IPS DF 19.7 (cell line): ENCODE measurements at regions not wholly inside any gene's neighbourhood (a gene's known extent, or its start where the extent isn't known, plus 50 kb on each side); places are given as distances from the start of the nearest gene placed in this dataset.

Experiments used
- DNase-seq: peaks from one replicate; pipeline ENCODE4 v3.0.0-alpha.2; 2013; ENCODE audit warnings: low read depth, low spot score

DNA sequence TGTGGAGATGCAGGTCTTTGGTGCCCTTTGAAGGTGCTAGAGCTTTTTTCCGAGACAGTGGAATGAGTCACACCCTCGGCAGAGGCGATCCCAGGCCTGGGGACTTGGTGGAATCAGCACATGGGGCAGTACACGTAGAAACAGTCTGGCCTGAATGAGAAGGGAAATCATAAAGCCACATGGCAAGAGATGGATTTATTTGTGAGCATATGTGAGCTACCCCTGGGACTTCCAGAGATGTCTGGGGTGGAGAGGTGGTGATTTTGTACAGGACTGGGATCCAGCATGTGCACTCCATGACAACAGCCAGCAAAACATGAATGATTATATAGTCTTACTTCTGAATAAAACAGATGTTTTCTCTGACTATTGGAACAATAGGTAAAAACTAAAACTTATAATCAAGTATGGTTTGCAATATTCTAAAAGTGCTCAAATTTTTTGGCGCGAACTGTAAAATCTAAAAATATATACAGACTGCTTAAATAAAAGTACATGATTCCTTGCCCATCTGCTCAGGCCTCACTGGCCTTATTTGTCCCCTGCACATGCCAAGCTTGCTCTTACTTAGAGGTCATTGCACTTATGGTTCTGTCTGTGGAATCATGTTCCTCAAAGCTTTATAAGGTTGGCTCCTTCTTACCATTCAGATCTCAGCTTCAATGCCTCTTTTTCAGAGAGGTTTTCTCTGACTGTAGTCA is 54.7 kb upstream of the SMARCA2 start:
- no peak for DNase-seq

DNA sequence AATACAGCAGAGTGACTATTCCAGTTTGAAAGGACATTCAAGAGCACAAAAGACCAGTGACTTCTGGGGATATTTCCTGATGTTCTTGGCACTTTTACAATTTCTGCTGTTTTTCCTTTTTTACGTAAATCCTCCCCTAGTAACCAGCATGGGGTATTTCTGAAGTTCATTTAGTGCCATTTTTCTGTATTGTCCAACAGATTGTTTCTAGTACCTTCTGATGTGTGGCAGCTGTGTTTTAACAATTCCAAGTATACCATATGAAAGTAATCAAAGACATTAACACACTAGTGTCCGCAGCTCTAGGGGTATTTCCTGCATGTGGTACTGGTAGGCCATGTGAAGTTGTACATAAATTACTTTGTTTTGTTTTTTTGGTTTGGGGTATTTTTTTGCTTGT is 53.0 kb upstream of the SMARCA2 start:
- DNase-seq = no peak

DNA sequence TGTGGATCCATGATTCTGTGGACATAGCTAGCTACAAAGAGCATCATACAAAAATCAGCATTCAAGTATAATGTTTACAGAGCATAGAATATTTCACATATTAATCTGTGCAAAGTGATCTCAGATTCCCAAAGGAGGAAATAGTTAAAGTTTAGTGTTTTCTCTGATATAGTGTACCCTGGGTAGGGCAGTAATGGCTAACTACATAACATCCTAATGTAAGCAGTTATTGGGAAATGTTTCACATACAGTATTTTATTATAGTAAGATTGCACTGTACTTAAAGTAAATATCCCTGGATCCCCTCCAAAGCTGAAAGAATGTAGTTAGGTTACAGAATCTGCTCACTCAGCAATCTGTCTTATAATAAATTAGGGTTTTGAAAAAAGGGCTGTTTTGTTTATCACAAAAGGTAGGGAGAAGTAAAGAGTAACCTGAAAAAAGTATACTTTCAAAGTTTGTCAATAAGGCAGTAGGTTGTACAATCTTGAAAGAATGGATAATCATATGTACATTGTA is 52.5 kb upstream of the SMARCA2 start:
- no peak for DNase-seq

DNA sequence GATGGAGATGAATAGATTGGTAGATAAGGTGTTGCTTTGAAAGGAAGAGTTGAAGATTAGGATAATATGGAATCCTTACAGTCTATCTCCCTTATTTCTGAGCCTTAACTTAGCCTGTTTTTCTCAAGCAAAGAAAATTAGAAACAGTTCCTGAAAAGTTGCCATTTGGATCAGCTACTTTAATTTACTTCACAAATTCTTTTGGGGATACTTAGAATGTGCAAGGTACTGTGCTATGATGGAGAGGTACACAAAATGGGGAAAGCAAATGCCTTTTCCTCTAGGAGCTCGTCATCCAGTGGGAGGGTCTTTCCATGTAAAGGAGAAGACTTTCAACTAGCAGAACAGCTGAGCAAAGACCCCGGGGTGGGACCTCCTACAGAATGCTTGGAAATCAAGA is 51.1 kb upstream of the SMARCA2 start:
- DNase-seq = no peak
